ENCODE measurements at regions not wholly inside any gene's neighbourhood (a gene's known extent, or its start where the extent isn't known, plus 50 kb on each side); places are given as distances from the start of the nearest gene placed in this dataset.

GRCh38 chr9:79990536-79990935 is 418.8 kb downstream of the TLE4 start:
- no peak for ATAC-seq (replicated peaks in 6 of 8)
- H3K4me3 ChIP-seq: no peak overlapping the region
- in situ Hi-C loops (cut with MboI; ENCODE audit: low pct_unique_long_range_greater_than_20kb in 2 of 9, low sequenced_read_pairs in 9 of 9, unreplicated experiment in 9 of 9): no loop called here
- H3K27ac ChIP-seq: no peak overlapping the region
- H3K4me1 ChIP-seq (replicated peaks in 1 of 2): peaks cover 7 to 18% of the 10 kb centered on the region in 2 donors
- WGBS, 10 experiments: 0 to 71% (median 37%) methylated on average over 1 of the region's 1 CpG; no CpG with 5 or more reads in 2 of the 10 experiments

- in situ Hi-C loops (cut with MboI; ENCODE audit: low pct_unique_long_range_greater_than_20kb in 2 of 9, low sequenced_read_pairs in 9 of 9, unreplicated experiment in 9 of 9): no loop called here
- Histone ChIP-seq H3K27ac (no peak overlapping the region), H3K4me1 (replicated peaks in 1 of 2) (peaks cover 14 to 32% of the 10 kb centered on the region in 2 donors), H3K4me3 (no peak overlapping the region)
- ATAC-seq (replicated peaks in 6 of 8): no peak
- 6 to 73% (median 59%) methylated on average over 1 to 7 of the region's 7 CpGs; no CpG with 5 or more reads in 3 of the 10 experiments for WGBS, 10 experiments
Observed at GRCh38 chr9:79989079-79989478, 417.3 kb downstream of the TLE4 start.

DNA sequence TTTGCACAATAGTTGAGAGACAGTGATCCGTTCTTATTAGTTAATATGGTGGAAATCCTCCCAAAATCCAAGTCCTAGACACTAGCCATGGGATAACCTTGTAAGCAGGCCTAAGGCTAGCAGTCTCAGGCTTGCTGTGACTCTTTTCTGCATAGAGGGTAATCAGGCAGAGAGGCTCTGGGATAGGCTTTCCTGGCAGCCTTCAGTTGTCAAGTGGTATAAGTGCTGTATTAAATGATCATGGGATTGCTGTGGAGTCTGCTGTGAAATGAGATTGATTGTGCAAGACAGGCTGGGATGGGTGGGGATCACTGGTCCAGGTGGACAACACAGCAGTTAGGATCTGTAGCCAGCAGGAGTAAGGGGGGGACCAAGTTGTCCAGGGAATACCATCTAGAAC is 416.4 kb downstream of the TLE4 start:
- ATAC-seq (replicated peaks in 6 of 8): no peak
- WGBS, 10 experiments: 63 to 88% (median 80%) methylated on average over 1 of the region's 1 CpG; no CpG with 5 or more reads in 7 of the 10 experiments
- in situ Hi-C loops (cut with MboI; ENCODE audit: low pct_unique_long_range_greater_than_20kb in 2 of 9, low sequenced_read_pairs in 9 of 9, unreplicated experiment in 9 of 9): no loop called here
- H3K27ac ChIP-seq: no peak overlapping the region
- no peak overlapping the region for H3K4me3 ChIP-seq
- peaks cover 14 to 32% of the 10 kb centered on the region in 2 donors for H3K4me1 ChIP-seq (replicated peaks in 1 of 2)

DNA sequence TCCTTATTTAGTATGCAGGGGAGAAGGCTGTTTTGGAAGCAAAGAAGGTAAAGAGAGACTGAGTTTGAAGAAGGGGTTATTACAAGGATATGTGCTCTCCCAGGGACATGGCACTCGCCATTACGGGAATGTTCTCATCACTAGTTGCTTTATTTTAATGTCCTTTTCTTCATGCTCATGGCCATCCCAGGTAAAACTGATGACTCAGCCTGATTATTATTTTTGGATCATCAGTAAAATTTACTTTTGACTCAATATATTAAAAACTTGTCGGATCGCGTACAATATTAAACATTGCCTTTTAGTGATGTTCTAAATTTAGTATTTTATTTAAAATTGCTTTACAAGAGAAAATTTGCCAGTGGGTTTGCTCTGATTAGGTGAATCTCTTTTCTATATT is 414.7 kb downstream of the TLE4 start:
- Histone ChIP-seq H3K27ac (no peak overlapping the region), H3K4me3 (no peak overlapping the region), H3K4me1 (replicated peaks in 1 of 2) (peaks cover 11 to 32% of the 10 kb centered on the region in 2 donors)
- 82 to 100% (median 93%) methylated on average over 3 to 5 of the region's 5 CpGs; no CpG with 5 or more reads in 1 of the 10 experiments for WGBS, 10 experiments
- in situ Hi-C loops (cut with MboI; ENCODE audit: low pct_unique_long_range_greater_than_20kb in 2 of 9, low sequenced_read_pairs in 9 of 9, unreplicated experiment in 9 of 9): no loop called here
- ATAC-seq (replicated peaks in 6 of 8): no peak

DNA sequence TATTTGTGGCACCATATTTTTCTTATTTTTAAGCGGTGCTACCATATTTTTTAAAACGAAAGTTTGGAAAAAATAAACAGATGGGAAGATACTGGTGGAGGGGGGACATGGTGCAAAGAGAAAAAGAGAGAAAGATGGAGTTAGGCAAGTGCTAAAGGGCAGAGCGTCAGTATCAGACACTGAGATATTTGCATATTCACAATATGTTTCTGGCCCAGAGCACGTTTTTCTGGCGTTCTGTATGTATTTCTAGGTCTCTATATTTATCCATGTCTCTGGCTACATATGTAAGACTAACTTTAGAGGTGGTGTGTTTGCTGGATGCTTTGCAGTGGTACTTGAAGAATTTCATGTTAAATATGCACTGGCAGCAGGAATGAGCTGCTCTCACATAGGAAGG is 414.0 kb downstream of the TLE4 start:
- ATAC-seq (replicated peaks in 6 of 8): peak in 2 of 8 experiments; percentile 28 to 74
- 21 to 100% (median 59%) methylated on average over 1 to 5 of the region's 5 CpGs for WGBS, 10 experiments
- Histone ChIP-seq H3K27ac (no peak overlapping the region), H3K4me3 (no peak overlapping the region), H3K4me1 (replicated peaks in 1 of 2) (peaks cover 11 to 33% of the 10 kb centered on the region in 2 donors)
- in situ Hi-C loops (cut with MboI; ENCODE audit: low pct_unique_long_range_greater_than_20kb in 2 of 9, low sequenced_read_pairs in 9 of 9, unreplicated experiment in 9 of 9): no loop called here

DNA sequence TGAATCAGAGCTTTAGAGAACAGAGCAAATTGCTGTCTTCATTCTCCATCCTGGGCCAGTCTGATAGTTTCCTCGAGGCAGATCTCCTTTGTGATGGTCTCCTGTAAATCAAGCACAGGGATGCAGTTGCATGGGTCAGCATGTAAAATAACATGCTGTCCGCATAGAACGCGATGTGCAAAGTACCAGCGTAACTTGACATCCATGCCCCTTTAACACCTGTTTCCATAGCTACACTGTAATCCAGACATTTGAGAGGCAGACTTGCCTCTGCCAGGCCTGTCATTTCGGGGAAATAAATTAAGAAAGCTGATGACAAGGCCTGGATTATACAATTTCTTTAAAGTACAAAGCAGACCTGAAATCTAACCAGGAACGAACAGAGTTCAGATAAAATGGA is 413.5 kb downstream of the TLE4 start:
- 0 to 96% (median 79%) methylated on average over 1 to 7 of the region's 7 CpGs; no CpG with 5 or more reads in 1 of the 10 experiments for WGBS, 10 experiments
- peak in 3 of 8 experiments; percentile 35 to 70 (median 47) for ATAC-seq (replicated peaks in 6 of 8)
- Histone ChIP-seq H3K27ac (no peak overlapping the region), H3K4me3 (no peak overlapping the region), H3K4me1 (replicated peaks in 1 of 2) (peaks cover 16 to 38% of the 10 kb centered on the region in 2 donors)
- in situ Hi-C loops (cut with MboI; ENCODE audit: low pct_unique_long_range_greater_than_20kb in 2 of 9, low sequenced_read_pairs in 9 of 9, unreplicated experiment in 9 of 9): no loop called here

DNA sequence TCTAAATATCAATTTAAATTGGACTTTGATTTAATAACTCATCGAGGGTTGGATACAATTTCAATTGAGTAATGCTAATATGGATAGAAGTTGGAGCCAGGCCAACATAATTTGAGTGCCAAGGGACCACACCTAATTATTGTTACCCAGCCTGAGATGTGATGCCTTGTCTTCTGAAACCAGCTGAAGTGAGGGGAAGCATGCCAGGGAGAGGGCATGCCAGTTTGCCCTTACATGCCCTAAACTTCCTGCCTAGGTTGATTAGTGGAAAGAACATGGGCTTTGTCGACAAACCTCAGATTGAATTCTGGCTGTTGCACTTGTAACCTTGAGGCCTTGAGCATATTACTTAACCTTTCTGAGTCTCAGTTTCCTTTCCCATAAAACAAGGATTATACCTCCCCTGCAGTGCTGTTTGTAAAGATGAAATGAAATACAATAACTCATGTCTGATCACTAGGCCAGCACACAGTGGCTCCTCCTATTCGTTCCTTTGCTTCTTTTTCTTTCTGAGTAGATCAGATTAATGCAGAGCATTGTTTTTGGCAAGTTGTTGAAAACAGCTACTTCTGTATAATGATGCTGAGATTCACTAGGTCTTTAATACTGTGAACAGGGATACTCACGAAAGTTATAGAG is 412.8 kb downstream of the TLE4 start:
- 6 to 100% (median 58%) methylated on average over 1 to 4 of the region's 4 CpGs for WGBS, 10 experiments
- no peak overlapping the region for H3K4me3 ChIP-seq
- H3K27ac ChIP-seq: no peak overlapping the region
- peaks cover 17 to 43% of the 10 kb centered on the region in 2 donors for H3K4me1 ChIP-seq (replicated peaks in 1 of 2)
- in situ Hi-C loops (cut with MboI; ENCODE audit: low pct_unique_long_range_greater_than_20kb in 2 of 9, low sequenced_read_pairs in 9 of 9, unreplicated experiment in 9 of 9): no loop called here
- ATAC-seq (replicated peaks in 6 of 8): no peak

DNA sequence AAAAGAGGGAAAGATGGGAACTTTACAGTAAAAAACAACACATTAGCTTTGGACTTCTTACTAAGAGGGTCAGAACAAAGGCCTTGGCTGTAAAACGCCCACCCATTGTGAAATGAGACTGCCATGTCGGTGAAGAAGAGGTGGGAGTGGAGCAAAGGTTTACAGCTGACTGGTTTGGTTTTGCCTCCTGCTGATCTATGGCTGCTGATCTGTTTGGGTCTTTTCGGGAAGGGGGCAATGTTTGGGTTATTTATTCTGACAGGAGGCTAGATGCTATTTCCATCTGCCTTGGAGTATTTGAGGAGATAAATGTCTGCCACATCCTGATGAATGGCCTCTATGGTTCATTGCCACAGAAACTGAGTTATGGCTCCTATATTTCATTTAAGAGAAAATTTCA is 408.7 kb downstream of the TLE4 start:
- WGBS, 10 experiments: 3 to 56% (median 19%) methylated on average over 2 to 3 of the region's 3 CpGs; no CpG with 5 or more reads in 3 of the 10 experiments
- Histone ChIP-seq H3K4me3 (no peak overlapping the region), H3K27ac (no peak overlapping the region), H3K4me1 (replicated peaks in 1 of 2) (peaks cover 35 to 50% of the 10 kb centered on the region in 2 donors)
- in situ Hi-C loops (cut with MboI; ENCODE audit: low pct_unique_long_range_greater_than_20kb in 2 of 9, low sequenced_read_pairs in 9 of 9, unreplicated experiment in 9 of 9): no loop called here
- no peak for ATAC-seq (replicated peaks in 6 of 8)

DNA sequence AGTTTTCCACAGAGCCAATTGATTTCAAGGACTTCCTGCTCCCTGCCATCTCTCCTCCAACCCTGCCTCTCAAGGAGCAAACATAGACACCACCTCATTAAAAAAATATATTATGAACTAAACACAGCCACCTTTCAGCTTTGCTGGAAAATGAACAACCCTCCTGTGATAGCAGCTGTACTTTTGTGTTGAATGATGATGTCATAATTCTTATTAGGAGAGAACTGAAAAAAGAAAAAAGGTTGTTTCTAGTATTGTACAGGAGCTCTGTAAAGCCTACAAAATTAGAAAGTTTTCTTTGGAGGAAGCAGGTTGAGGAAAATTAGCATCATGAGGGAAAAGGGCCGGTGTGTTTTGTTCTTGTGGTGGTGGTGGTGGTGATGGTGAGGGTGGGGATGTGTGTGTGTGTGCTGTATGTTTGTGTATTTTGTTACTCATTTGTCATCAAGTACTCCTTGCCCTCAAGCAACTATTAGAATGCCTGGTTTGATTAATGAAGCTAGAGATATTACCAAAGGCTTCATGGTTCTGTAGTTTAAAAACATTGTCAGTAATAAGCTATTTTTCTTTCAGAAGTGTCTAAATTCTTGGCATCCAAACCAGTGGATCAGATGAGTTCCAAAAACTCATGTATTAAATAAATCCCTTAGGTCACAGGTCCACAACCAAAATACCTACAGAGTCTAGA is 405.9 kb downstream of the TLE4 start:
- Histone ChIP-seq H3K27ac (peak overlapping the region in 1 of 2 donors; percentile 35), H3K4me1 (replicated peaks in 1 of 2) (peaks cover 30 to 39% of the 10 kb centered on the region in 2 donors), H3K4me3 (no peak overlapping the region)
- peak in 5 of 8 experiments; percentile 23 to 61 (median 32) for ATAC-seq (replicated peaks in 6 of 8)
- in situ Hi-C loops (cut with MboI; ENCODE audit: low pct_unique_long_range_greater_than_20kb in 2 of 9, low sequenced_read_pairs in 9 of 9, unreplicated experiment in 9 of 9): no loop called here
- 80 to 100% (median 89%) methylated on average over 1 of the region's 1 CpG; no CpG with 5 or more reads in 7 of the 10 experiments for WGBS, 10 experiments

- 31 to 94% (median 79%) methylated on average over 2 to 7 of the region's 10 CpGs; no CpG with 5 or more reads in 4 of the 10 experiments for WGBS, 10 experiments
- Histone ChIP-seq H3K4me1 (replicated peaks in 1 of 2) (peaks cover 30 to 39% of the 10 kb centered on the region in 2 donors), H3K4me3 (no peak overlapping the region), H3K27ac (peak overlapping the region; percentile 35)
- ATAC-seq (replicated peaks in 6 of 8): peak in 5 of 8 experiments; percentile 53 to 77 (median 74)
- in situ Hi-C loops (cut with MboI; ENCODE audit: low pct_unique_long_range_greater_than_20kb in 2 of 9, low sequenced_read_pairs in 9 of 9, unreplicated experiment in 9 of 9): no loop called here
Observed at GRCh38 chr9:79977074-79977435, 405.3 kb downstream of the TLE4 start.

DNA sequence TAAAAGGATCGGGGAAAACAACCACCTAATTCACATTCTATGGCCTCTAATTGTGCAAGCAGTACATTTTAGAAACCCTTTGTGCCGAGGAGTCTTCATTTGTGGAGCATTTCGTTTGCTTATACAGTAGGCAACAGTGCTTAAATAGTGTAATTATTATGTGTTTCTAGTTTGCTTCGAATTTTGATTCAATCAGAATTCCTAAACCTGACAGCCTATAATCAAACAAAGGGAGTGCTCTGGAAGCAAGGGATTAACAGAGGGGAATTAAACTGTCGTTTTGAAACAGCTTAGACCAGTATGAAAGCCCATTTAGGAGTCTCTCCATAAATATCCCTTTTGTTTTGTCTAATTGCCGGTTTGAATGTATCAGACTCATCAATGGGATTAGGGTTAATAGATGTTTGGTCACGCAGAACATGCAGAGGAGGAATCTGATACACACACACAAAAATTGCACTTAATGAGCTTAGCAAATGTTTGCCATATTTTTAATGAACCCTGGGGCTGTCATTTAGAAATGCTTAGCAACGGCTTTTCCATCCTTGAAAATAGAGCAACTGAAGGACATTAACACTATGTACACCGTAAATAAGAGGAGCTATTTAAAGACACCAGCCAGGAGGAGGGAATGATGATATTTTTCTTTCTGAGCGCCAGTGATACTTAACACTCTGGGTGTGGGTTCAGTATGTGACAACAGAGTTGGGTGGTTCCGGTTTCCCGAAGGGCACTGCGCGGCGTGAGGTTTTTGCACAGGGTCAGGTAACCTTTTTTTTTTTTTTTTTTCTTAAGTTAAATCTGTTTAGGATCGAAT is 404.7 kb downstream of the TLE4 start:
- in situ Hi-C loops (cut with MboI; ENCODE audit: low pct_unique_long_range_greater_than_20kb in 2 of 9, low sequenced_read_pairs in 9 of 9, unreplicated experiment in 9 of 9): no loop called here
- H3K4me3 ChIP-seq: no peak overlapping the region
- H3K4me1 ChIP-seq (replicated peaks in 1 of 2): peaks cover 30 to 39% of the 10 kb centered on the region in 2 donors
- peak in 5 of 8 experiments; percentile 53 to 75 (median 58) for ATAC-seq (replicated peaks in 6 of 8)
- WGBS, 10 experiments: 14 to 85% (median 74%) methylated on average over 3 to 16 of the region's 16 CpGs
- peak overlapping the region; percentile 35 for H3K27ac ChIP-seq

- peak in 5 of 8 experiments; percentile 34 to 65 (median 51) for ATAC-seq (replicated peaks in 6 of 8)
- in situ Hi-C loops (cut with MboI; ENCODE audit: low pct_unique_long_range_greater_than_20kb in 2 of 9, low sequenced_read_pairs in 9 of 9, unreplicated experiment in 9 of 9): no loop called here
- Histone ChIP-seq H3K4me1 (replicated peaks in 1 of 2) (peaks cover 30 to 37% of the 10 kb centered on the region in 2 donors), H3K27ac (no peak overlapping the region), H3K4me3 (no peak overlapping the region)
- 10 to 93% (median 64%) methylated on average over 1 to 7 of the region's 10 CpGs; no CpG with 5 or more reads in 2 of the 10 experiments for WGBS, 10 experiments
Observed at GRCh38 chr9:79975621-79976256, 404.0 kb downstream of the TLE4 start.
